OCI-LY3 (cell line): ENCODE measurements at regions not wholly inside any gene's neighbourhood (a gene's known extent, or its start where the extent isn't known, plus 50 kb on each side); places are given as distances from the start of the nearest gene placed in this dataset.

Source experiments
- H2AFZ ChIP-seq: fragments of 200-600, 300-600 bp; shearing (Covaris generic); 2 replicates; pipeline ENCODE4 v1.6.0; 2014; ENCODE audit warnings: antibody characterized with exemption, low read depth, low read length
- H3K27ac ChIP-seq: fragments of 200-600, 300-600 bp; sonication (generic); 2 replicates; pipeline ENCODE4 v1.5.1; 2014; ENCODE audit warnings: mild to moderate bottlenecking, low read length, moderate library complexity, mixed read lengths
- H3K27me3 ChIP-seq: fragments of 200-600, 300-600 bp; sonication (generic); 2 replicates; pipeline ENCODE4 v1.6.1; 2014; ENCODE audit warnings: low read depth, low read length, mixed read lengths
- H3K36me3 ChIP-seq: fragments of 200-600, 300-600 bp; sonication (generic); replicated peaks from 2 replicates; pipeline ENCODE3; 2014; ENCODE audit warnings: low read depth, low read length, mixed read lengths
- H3K4me1 ChIP-seq: fragments of 300-600, 200-600 bp; sonication (generic); 2 replicates; pipeline ENCODE4 v1.6.1; 2014; ENCODE audit warnings: low read length, mixed read lengths
- H3K4me2 ChIP-seq: fragments of 200-600, 300-600 bp; sonication (generic); 2 replicates; pipeline ENCODE4 v1.6.1; 2014; ENCODE audit warnings: low read length, mixed read lengths
- H3K4me3 ChIP-seq: fragments of 300-600, 200-600 bp; sonication (generic); 2 replicates; pipeline ENCODE4 v1.5.1; 2014; ENCODE audit warnings: antibody characterized with exemption, mild to moderate bottlenecking, low read length, moderate library complexity
- H3K79me2 ChIP-seq: fragments of 300-600, 200-600 bp; shearing (Covaris generic); 2 replicates; pipeline ENCODE4 v1.6.1; 2014; ENCODE audit warnings: mild to moderate bottlenecking, low read length, mixed read lengths
- H3K9ac ChIP-seq: fragments of 300-600, 200-600 bp; shearing (Covaris generic); 2 replicates; pipeline ENCODE4 v1.6.0; 2014; ENCODE audit warnings: mild to moderate bottlenecking, low read length, moderate library complexity
- H3K9me3 ChIP-seq: fragments of 200-600, 300-600 bp; shearing (Covaris generic); 2 replicates; pipeline ENCODE4 v1.6.1; 2014; ENCODE audit warnings: low read length, mixed read lengths; ENCODE audit not compliant: insufficient read depth
- H4K20me1 ChIP-seq: fragments of 200-600, 300-600 bp; sonication (generic); 2 replicates; pipeline ENCODE4 v1.6.1; 2016; ENCODE audit warnings: low read length, mixed read lengths; ENCODE audit not compliant: insufficient read depth
- EZH2phosphoT487 ChIP-seq: fragments of 200-600 bp; shearing (Covaris generic); IDR thresholded peaks from 2 replicates; pipeline ENCODE4 v1.6.1; 2018; ENCODE audit warnings: antibody characterized with exemption, mixed run types, low read depth
- TF ChIP-seq, protein P1 (sequence below): fragments of 200-600, 300-600 bp; sonication (generic); IDR thresholded peaks from 2 replicates; pipeline ENCODE4 v1.5.1; 2014; ENCODE audit warnings: antibody characterized with exemption, low read length, low read depth

DNA sequence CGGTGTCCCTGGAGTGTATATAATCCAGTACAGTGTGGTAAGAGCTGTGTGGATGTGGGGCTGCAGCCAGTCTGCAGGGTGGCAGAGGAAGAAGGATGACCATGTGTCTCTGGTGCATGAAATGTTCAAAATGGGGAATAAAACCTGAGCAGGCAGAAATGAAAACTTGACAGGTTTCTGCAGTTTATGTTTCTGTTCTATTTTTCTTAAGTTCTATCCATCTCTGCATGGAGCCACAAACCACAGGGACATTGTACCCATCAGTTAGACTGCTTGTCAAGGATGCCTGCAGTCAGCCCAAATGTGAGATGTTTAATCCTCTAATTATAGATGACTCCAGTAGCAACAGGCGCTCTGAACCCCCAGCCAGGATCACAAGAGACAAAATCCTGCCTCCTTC lies 216.7 kb downstream of the IL20RB start:
- H2AFZ ChIP-seq: no peak overlapping the region
- no peaks in the 10 kb centered on the region for H4K20me1 ChIP-seq
- no peaks in the 10 kb centered on the region for H3K36me3 ChIP-seq
- H3K9ac ChIP-seq: no peak overlapping the region
- H3K4me1 ChIP-seq: peaks cover 12% of the 10 kb centered on the region
- H3K4me3 ChIP-seq: no peak overlapping the region
- no peak overlapping the region for H3K27ac ChIP-seq
- H3K27me3 ChIP-seq: no peaks in the 10 kb centered on the region
- no peak overlapping the region for H3K4me2 ChIP-seq
- no peaks in the 10 kb centered on the region for H3K79me2 ChIP-seq
- TF ChIP-seq EZH2phosphoT487: no peak
- TF ChIP-seq, protein P1, sequence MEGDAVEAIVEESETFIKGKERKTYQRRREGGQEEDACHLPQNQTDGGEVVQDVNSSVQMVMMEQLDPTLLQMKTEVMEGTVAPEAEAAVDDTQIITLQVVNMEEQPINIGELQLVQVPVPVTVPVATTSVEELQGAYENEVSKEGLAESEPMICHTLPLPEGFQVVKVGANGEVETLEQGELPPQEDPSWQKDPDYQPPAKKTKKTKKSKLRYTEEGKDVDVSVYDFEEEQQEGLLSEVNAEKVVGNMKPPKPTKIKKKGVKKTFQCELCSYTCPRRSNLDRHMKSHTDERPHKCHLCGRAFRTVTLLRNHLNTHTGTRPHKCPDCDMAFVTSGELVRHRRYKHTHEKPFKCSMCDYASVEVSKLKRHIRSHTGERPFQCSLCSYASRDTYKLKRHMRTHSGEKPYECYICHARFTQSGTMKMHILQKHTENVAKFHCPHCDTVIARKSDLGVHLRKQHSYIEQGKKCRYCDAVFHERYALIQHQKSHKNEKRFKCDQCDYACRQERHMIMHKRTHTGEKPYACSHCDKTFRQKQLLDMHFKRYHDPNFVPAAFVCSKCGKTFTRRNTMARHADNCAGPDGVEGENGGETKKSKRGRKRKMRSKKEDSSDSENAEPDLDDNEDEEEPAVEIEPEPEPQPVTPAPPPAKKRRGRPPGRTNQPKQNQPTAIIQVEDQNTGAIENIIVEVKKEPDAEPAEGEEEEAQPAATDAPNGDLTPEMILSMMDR: no peak
- H3K9me3 ChIP-seq: no peaks in the 10 kb centered on the region

DNA sequence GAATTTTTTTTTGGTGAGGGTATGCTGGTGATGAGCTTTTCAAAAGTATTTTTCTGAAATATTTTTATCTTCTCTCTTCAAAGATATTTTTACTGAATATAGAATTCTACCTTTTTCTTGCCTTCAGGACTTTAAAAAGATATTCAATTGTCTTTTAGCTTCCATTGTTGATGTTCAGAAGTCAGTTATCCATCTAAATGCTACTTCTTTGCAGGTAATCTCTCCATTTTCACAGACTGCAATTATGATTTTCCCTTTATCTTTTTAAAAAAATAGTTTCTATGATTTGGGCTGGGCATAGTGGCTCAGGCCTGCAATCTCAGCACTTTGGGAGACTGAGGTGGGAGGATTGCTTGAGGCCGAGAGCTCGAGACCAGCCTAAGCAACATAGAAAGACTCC lies 222.4 kb downstream of the IL20RB start:
- H3K36me3 ChIP-seq: no peaks in the 10 kb centered on the region
- no peak overlapping the region for H3K4me3 ChIP-seq
- no peak overlapping the region for H3K9ac ChIP-seq
- TF ChIP-seq, protein P1: no peak
- no peak for TF ChIP-seq EZH2phosphoT487
- H3K9me3 ChIP-seq: peaks cover 5% of the 10 kb centered on the region; the same call in 1 of the 2 replicates
- H3K4me2 ChIP-seq: no peak overlapping the region
- H2AFZ ChIP-seq: no peak overlapping the region
- H3K79me2 ChIP-seq: no peaks in the 10 kb centered on the region
- no peaks in the 10 kb centered on the region for H3K4me1 ChIP-seq
- H4K20me1 ChIP-seq: no peaks in the 10 kb centered on the region
- H3K27me3 ChIP-seq: no peaks in the 10 kb centered on the region
- H3K27ac ChIP-seq: no peak overlapping the region

DNA sequence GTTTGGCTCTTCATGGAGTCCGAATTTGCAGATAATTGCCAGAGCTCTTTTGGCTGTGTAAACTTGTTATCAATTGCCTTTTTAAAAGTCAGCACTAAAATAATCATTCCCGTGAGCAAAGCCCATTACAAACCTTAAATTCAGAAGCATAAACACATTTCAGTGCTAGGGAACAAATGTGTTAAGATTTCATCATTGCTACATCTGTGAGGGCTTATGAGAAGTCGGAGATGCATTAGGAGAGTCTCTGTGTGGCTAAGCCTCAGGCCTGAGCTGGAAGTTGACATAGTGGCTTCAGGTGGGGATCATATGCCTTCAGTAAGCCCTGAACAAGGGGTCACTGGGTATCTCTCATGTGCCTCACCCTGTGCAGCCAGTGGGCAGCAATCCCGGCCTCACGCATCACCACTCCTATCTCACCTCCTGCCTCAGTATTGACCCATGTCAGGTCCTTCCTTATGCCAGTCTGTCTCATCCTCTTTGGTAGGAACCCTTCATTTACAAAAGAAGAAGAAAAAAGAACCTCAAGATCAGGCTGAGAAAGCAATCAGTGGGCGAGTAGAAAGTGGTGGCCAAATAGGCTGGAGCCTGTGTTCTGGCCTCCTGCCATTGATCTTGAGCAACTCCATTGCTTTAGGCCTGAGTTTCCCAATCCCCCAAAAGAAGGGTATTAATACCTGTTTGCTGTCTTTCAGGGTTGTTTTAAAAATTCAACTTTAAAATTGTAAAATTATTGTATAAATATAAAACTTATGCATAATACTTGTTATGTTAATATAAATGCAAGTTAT lies 233.5 kb downstream of the IL20RB start:
- Histone ChIP-seq H3K36me3 (no peaks in the 10 kb centered on the region), H3K27ac (no peak overlapping the region), H2AFZ (no peak overlapping the region), H3K9ac (no peak overlapping the region), H3K27me3 (no peaks in the 10 kb centered on the region), H3K9me3 (no peaks in the 10 kb centered on the region), H3K4me3 (no peak overlapping the region), H4K20me1 (no peaks in the 10 kb centered on the region), H3K79me2 (no peaks in the 10 kb centered on the region), H3K4me1 (no peaks in the 10 kb centered on the region), H3K4me2 (no peak overlapping the region)
- no peak for TF ChIP-seq EZH2phosphoT487
- TF ChIP-seq, protein P1: no peak

DNA sequence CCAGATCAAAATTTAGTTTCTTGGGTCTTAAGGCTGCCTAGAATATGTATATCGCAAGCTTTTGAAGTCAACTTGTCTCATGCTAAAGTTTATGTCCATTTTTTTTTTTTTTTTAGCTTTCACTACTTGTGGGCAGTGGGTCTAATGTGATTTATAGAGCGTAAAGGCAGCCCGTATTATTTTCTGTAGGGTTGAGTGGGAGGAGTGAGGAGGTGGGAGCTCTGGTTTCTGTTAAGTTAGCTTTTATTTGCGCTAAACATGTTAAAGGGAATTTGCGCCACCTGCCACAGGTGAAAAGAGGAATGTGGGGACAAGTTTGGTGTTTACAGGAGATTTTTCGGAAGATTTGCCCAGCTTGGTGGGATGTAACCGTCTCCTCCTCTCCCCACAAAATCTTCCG lies 234.2 kb downstream of the IL20RB start:
- Histone ChIP-seq H3K36me3 (no peaks in the 10 kb centered on the region), H3K79me2 (no peaks in the 10 kb centered on the region), H3K27ac (no peak overlapping the region), H3K27me3 (no peaks in the 10 kb centered on the region), H3K4me2 (no peak overlapping the region), H3K4me1 (no peaks in the 10 kb centered on the region), H3K9me3 (no peaks in the 10 kb centered on the region), H2AFZ (no peak overlapping the region), H3K4me3 (no peak overlapping the region), H4K20me1 (no peaks in the 10 kb centered on the region), H3K9ac (no peak overlapping the region)
- TF ChIP-seq, protein P1: no peak
- no peak for TF ChIP-seq EZH2phosphoT487
